ENCODE measurements at regions not wholly inside any gene's neighbourhood (a gene's known extent, or its start where the extent isn't known, plus 50 kb on each side); places are given as distances from the start of the nearest gene placed in this dataset.
"Not testable (repeated sequence)": the region's sequence is repeated elsewhere in the genome, so short reads cannot be mapped to it uniquely, and the experiment has no call there.

- no peak for DNase-seq (ENCODE audit: low read depth, low spot score)
These were observed 97.7 kb upstream of the DOCK9 start for GRCh38 chr13:99075268-99076191.

- DNase-seq (ENCODE audit: low read depth, low spot score) = no peak
These were observed 100.3 kb upstream of the DOCK9 start for GRCh38 chr13:99078017-99078771.

- no peak for DNase-seq (ENCODE audit: low read depth, low spot score)
These were observed 102.3 kb upstream of the DOCK9 start for GRCh38 chr13:99080131-99080530.

- no peak for DNase-seq (ENCODE audit: low read depth, low spot score)
These were observed 106.1 kb upstream of the DOCK9 start for GRCh38 chr13:99083981-99084380.

- DNase-seq (ENCODE audit: low read depth, low spot score) = no peak
These were observed 107.4 kb upstream of the DOCK9 start for GRCh38 chr13:99085139-99085807.

GRCh38 chr13:99085808-99086266 is 108.0 kb upstream of the DOCK9 start:
- DNase-seq (ENCODE audit: low read depth, low spot score) = no peak

- DNase-seq (ENCODE audit: low read depth, low spot score) = no peak
These were observed 108.6 kb upstream of the DOCK9 start for GRCh38 chr13:99086267-99087097.

- peak; percentile 69 for DNase-seq (ENCODE audit: low read depth, low spot score)
These were observed 109.5 kb upstream of the DOCK9 start for GRCh38 chr13:99087098-99087953.

GRCh38 chr13:99087954-99088491 is 110.2 kb upstream of the DOCK9 start:
- no peak for DNase-seq (ENCODE audit: low read depth, low spot score)

GRCh38 chr13:99093997-99094396 is 106.7 kb upstream of the UBAC2 start:
- DNase-seq (ENCODE audit: low read depth, low spot score) = no peak

GRCh38 chr13:99101831-99102230 is 98.8 kb upstream of the UBAC2 start:
- DNase-seq (ENCODE audit: low read depth, low spot score) = not testable (repeated sequence)

GRCh38 chr13:99103536-99103935 is 97.1 kb upstream of the UBAC2 start:
- DNase-seq (ENCODE audit: low read depth, low spot score) = no peak

- no peak for DNase-seq (ENCODE audit: low read depth, low spot score)
These were observed 96.3 kb upstream of the UBAC2 start for GRCh38 chr13:99104396-99104795.

- no peak for DNase-seq (ENCODE audit: low read depth, low spot score)
These were observed 95.5 kb upstream of the UBAC2 start for GRCh38 chr13:99105160-99105559.

GRCh38 chr13:99113351-99113750 is 87.3 kb upstream of the UBAC2 start:
- DNase-seq (ENCODE audit: low read depth, low spot score) = no peak

- DNase-seq (ENCODE audit: low read depth, low spot score) = no peak
These were observed 82.5 kb upstream of the UBAC2 start for GRCh38 chr13:99118179-99118578.

- no peak for DNase-seq (ENCODE audit: low read depth, low spot score)
These were observed 81.0 kb upstream of the UBAC2 start for GRCh38 chr13:99119656-99120055.

- DNase-seq (ENCODE audit: low read depth, low spot score) = no peak
These were observed 79.9 kb upstream of the UBAC2 start for GRCh38 chr13:99120751-99121150.

- no peak for DNase-seq (ENCODE audit: low read depth, low spot score)
These were observed 78.5 kb upstream of the UBAC2 start for GRCh38 chr13:99122171-99122570.

Measured in iPS DF 19.7 (cell line).